OCI-LY1 (cell line): ENCODE measurements at regions not wholly inside any gene's neighbourhood (a gene's known extent, or its start where the extent isn't known, plus 50 kb on each side); places are given as distances from the start of the nearest gene placed in this dataset.

ENCODE experiments used
- H2AFZ ChIP-seq: fragments of 200-600 bp; sonication (generic), shearing (Covaris generic); 2 replicates; pipeline ENCODE4 v1.6.0; 2014; ENCODE audit warnings: antibody characterized with exemption, mild to moderate bottlenecking, low read length
- H3F3A ChIP-seq: fragments of 200-600 bp; sonication (generic), shearing (Covaris generic); 2 replicates; pipeline ENCODE4 v1.6.0; 2014; ENCODE audit warnings: mild to moderate bottlenecking, antibody characterized with exemption, low read length, moderate library complexity; ENCODE audit not compliant: insufficient read depth
- H3K27ac ChIP-seq: fragments of 200-600 bp; sonication (generic); 2 replicates; pipeline ENCODE4 v1.5.1; 2014; ENCODE audit warnings: low read length, mixed run types, mild to moderate bottlenecking, low read depth; ENCODE audit not compliant: poor library complexity, severe bottlenecking
- H3K27me3 ChIP-seq: fragments of 200-600 bp; sonication (generic); 2 replicates; pipeline ENCODE4 v1.6.0; 2014; ENCODE audit warnings: antibody characterized with exemption, mild to moderate bottlenecking, low read length, moderate library complexity; ENCODE audit not compliant: insufficient read depth
- H3K36me3 ChIP-seq: fragments of 200-600 bp; sonication (generic); 2 replicates; pipeline ENCODE4 v1.6.1; 2014; ENCODE audit warnings: mild to moderate bottlenecking, antibody characterized with exemption, low read length, moderate library complexity, mixed read lengths; ENCODE audit not compliant: insufficient read depth
- H3K4me1 ChIP-seq: fragments of 200-600 bp; sonication (generic); 2 replicates; pipeline ENCODE4 v1.5.1; 2014; ENCODE audit warnings: mild to moderate bottlenecking, low read length, moderate library complexity; ENCODE audit not compliant: insufficient read depth, severe bottlenecking
- H3K4me2 ChIP-seq: fragments of 200-600 bp; sonication (generic), shearing (Covaris generic); 2 replicates; pipeline ENCODE4 v1.6.1; 2014; ENCODE audit warnings: low read length
- H3K4me3 ChIP-seq: fragments of 200-600 bp; sonication (generic); 2 replicates; pipeline ENCODE4 v1.5.1; 2014; ENCODE audit warnings: low read length, low read depth, mild to moderate bottlenecking, mixed read lengths; ENCODE audit not compliant: poor library complexity, severe bottlenecking
- H3K79me2 ChIP-seq: fragments of 200-600 bp; shearing (Covaris generic); 2 replicates; pipeline ENCODE4 v1.6.1; 2016; ENCODE audit warnings: mixed run types, low read length, mixed read lengths; ENCODE audit not compliant: insufficient read depth
- H3K9ac ChIP-seq: fragments of 200-600 bp; sonication (generic), shearing (Covaris generic); 2 replicates; pipeline ENCODE4 v1.6.1; 2014; ENCODE audit warnings: mild to moderate bottlenecking, low read length, mixed read lengths
- H3K9me2 ChIP-seq: fragments of 200-600 bp; sonication (generic), shearing (Covaris generic); 2 replicates; pipeline ENCODE4 v1.6.1; 2014; ENCODE audit warnings: low read depth, mild to moderate bottlenecking, low read length, mixed read lengths
- H3K9me3 ChIP-seq: fragments of 200-600 bp; shearing (Covaris generic); 2 replicates; pipeline ENCODE4 v1.6.1; 2014; ENCODE audit warnings: low read length, mixed read lengths
- H4K20me1 ChIP-seq: fragments of 200-600 bp; sonication (generic), shearing (Covaris generic); 2 replicates; pipeline ENCODE4 v1.6.0; 2016; ENCODE audit warnings: mild to moderate bottlenecking, low read length; ENCODE audit not compliant: insufficient read depth
- EZH2 ChIP-seq: fragments of 200-600 bp; sonication (generic), shearing (Covaris generic); IDR thresholded peaks from 2 replicates; pipeline ENCODE4 v1.8.0; 2017; ENCODE audit warnings: borderline replicate concordance, mixed run types, mild to moderate bottlenecking, antibody characterized with exemption, low read length, moderate library complexity, mixed read lengths
- TF ChIP-seq, protein P1 (sequence below): fragments of 200-600 bp; sonication (generic), shearing (Covaris generic); IDR thresholded peaks from 2 replicates; pipeline ENCODE4 v1.5.1; 2017; ENCODE audit warnings: mild to moderate bottlenecking, antibody characterized with exemption, low read length, moderate library complexity, mixed read lengths

DNA sequence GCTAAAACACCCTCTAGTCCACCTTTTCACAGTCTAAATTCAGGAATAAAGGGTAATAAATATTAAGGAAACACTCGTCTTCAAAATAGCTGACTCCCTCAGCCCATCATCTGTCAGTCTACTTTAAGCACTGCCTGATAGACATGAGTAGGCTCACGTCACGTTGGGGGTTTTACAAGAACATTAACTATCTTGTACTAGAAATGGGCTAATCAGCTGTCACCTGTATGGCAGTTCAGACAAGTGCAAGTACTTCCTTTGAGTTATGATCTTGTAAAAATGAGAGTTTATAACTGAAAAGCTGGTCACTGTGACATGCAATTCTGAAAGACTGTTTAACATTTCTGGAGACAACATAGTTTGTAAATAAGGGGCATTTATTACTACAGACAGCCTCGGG lies 936.7 kb upstream of the CTNND2 start:
- Histone ChIP-seq H3F3A (no peaks in the 10 kb centered on the region), H4K20me1 (no peaks in the 10 kb centered on the region), H3K79me2 (no peaks in the 10 kb centered on the region), H3K9me3 (no peaks in the 10 kb centered on the region), H3K4me2 (no peak overlapping the region), H3K27me3 (no peaks in the 10 kb centered on the region), H3K4me1 (no peaks in the 10 kb centered on the region), H3K4me3 (no peak overlapping the region), H3K9me2 (no peaks in the 10 kb centered on the region), H3K9ac (no peak overlapping the region), H3K36me3 (no peaks in the 10 kb centered on the region), H2AFZ (no peak overlapping the region), H3K27ac (no peak overlapping the region)
- TF ChIP-seq, protein P1, sequence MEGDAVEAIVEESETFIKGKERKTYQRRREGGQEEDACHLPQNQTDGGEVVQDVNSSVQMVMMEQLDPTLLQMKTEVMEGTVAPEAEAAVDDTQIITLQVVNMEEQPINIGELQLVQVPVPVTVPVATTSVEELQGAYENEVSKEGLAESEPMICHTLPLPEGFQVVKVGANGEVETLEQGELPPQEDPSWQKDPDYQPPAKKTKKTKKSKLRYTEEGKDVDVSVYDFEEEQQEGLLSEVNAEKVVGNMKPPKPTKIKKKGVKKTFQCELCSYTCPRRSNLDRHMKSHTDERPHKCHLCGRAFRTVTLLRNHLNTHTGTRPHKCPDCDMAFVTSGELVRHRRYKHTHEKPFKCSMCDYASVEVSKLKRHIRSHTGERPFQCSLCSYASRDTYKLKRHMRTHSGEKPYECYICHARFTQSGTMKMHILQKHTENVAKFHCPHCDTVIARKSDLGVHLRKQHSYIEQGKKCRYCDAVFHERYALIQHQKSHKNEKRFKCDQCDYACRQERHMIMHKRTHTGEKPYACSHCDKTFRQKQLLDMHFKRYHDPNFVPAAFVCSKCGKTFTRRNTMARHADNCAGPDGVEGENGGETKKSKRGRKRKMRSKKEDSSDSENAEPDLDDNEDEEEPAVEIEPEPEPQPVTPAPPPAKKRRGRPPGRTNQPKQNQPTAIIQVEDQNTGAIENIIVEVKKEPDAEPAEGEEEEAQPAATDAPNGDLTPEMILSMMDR: no peak
- TF ChIP-seq EZH2: no peak

DNA sequence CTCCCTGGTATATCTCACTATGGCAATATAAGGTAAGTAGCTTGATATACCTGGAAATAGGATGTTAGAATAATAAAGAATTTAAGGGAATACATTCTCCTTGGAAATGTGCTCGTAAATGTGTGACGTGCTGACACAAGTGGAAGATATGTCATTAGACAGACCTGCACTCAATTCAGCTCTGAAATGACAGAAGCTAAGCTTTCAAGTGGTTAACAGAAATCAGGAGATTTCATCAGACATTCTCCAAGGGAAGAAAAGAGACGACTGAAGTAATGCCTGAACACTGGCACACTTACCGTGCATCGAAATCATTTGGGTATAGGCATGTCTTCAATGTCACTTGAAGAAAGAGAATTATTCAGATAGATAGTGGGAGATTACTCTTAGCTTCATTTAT lies 933.3 kb upstream of the CTNND2 start:
- Histone ChIP-seq H3K36me3 (no peaks in the 10 kb centered on the region), H3F3A (no peaks in the 10 kb centered on the region), H3K9me2 (no peaks in the 10 kb centered on the region), H3K9me3 (no peaks in the 10 kb centered on the region), H3K79me2 (no peaks in the 10 kb centered on the region), H3K4me2 (no peak overlapping the region), H3K27ac (no peak overlapping the region), H3K4me1 (no peaks in the 10 kb centered on the region), H3K9ac (no peak overlapping the region), H3K27me3 (no peaks in the 10 kb centered on the region), H4K20me1 (no peaks in the 10 kb centered on the region), H2AFZ (no peak overlapping the region), H3K4me3 (no peak overlapping the region)
- TF ChIP-seq, protein P1: no peak
- TF ChIP-seq EZH2: no peak

DNA sequence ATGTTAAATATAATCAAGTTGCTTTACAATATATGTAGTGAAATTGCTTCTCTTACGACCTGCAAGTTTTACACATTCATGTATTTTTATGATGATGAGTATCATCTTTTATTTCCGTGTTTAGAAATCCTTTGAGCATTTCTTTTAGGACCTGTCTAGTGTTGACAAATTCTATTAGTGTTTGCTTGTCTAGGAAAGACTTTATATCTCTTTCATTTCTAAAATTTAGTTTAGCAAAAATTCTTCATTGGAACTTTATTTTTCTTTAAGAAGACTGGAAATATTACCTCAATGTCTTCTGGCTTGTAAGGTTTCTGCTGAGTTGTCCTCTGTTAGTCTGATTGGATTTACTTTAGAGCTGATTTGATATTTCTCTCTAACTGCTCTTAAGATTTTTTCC lies 920.9 kb upstream of the CTNND2 start:
- H3K79me2 ChIP-seq: no peaks in the 10 kb centered on the region
- no peak overlapping the region for H2AFZ ChIP-seq
- H3K4me1 ChIP-seq: no peaks in the 10 kb centered on the region
- TF ChIP-seq EZH2: no peak
- TF ChIP-seq, protein P1: no peak
- H3K4me3 ChIP-seq: no peak overlapping the region
- H3K9ac ChIP-seq: no peak overlapping the region
- no peaks in the 10 kb centered on the region for H3F3A ChIP-seq
- H3K27me3 ChIP-seq: no peaks in the 10 kb centered on the region
- no peaks in the 10 kb centered on the region for H4K20me1 ChIP-seq
- H3K4me2 ChIP-seq: no peak overlapping the region
- H3K9me3 ChIP-seq: no peaks in the 10 kb centered on the region
- no peaks in the 10 kb centered on the region for H3K36me3 ChIP-seq
- H3K27ac ChIP-seq: no peak overlapping the region
- H3K9me2 ChIP-seq: no peaks in the 10 kb centered on the region
